ENCODE measurements at regions not wholly inside any gene's neighbourhood (a gene's known extent, or its start where the extent isn't known, plus 50 kb on each side); places are given as distances from the start of the nearest gene placed in this dataset.

DNA sequence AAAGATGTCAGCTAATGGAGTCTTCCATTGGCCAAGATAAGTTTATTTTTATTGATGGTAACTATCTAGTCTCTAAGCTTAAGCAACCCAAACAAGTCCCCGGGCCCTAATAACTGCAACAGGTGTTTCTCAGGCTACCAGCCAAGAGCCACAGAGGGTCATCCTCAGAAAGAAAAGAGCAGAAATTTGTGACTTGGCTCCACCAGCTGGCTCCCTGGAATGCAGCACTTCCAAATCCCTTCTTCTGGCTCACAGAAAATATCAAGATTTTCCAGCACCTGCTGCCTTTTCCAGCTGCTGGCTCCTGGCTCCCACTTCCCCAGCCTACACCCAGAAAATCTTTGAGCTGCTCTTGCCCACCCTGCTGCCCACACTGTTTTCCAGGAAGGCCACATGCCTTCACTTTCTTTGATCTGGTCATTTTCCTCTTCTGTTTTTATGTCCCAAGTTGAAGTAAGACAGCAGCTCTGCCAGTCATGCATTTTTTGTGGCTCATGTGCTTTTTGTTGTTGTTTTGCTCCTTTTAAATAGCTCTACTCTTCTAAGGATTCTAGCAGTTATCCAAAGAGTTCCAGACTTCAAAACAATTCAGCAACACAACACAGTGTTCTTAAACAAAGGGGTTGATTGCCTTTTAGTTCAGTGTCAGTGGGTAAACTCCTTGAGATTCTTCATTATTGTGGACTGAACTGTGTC, 151.0 kb upstream of the SMLR1 start:
- intact Hi-C loops (cut with DNase I): no loop called here
- no peak overlapping the region for H3K27ac ChIP-seq
- no peaks in the 10 kb centered on the region for H3K4me1 ChIP-seq (replicated peaks)
- 19% methylated on average over 1 of the region's 1 CpG for WGBS
- TF ChIP-seq POLR2A (IDR thresholded peaks at IDR 0.05): no peak
- TF ChIP-seq POLR2AphosphoS5 (IDR thresholded peaks at IDR 0.05): no peak
- TF ChIP-seq, protein P1, sequence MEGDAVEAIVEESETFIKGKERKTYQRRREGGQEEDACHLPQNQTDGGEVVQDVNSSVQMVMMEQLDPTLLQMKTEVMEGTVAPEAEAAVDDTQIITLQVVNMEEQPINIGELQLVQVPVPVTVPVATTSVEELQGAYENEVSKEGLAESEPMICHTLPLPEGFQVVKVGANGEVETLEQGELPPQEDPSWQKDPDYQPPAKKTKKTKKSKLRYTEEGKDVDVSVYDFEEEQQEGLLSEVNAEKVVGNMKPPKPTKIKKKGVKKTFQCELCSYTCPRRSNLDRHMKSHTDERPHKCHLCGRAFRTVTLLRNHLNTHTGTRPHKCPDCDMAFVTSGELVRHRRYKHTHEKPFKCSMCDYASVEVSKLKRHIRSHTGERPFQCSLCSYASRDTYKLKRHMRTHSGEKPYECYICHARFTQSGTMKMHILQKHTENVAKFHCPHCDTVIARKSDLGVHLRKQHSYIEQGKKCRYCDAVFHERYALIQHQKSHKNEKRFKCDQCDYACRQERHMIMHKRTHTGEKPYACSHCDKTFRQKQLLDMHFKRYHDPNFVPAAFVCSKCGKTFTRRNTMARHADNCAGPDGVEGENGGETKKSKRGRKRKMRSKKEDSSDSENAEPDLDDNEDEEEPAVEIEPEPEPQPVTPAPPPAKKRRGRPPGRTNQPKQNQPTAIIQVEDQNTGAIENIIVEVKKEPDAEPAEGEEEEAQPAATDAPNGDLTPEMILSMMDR (IDR thresholded peaks at IDR 0.05): no peak
- no peaks in the 10 kb centered on the region for H3K36me3 ChIP-seq
- no peak overlapping the region for H3K4me3 ChIP-seq
- no peak for DNase-seq (ENCODE audit: low spot score)
- H3K27me3 ChIP-seq (replicated peaks; ENCODE audit: insufficient read depth): no peaks in the 10 kb centered on the region
- no peaks in the 10 kb centered on the region for H3K9me3 ChIP-seq

DNA sequence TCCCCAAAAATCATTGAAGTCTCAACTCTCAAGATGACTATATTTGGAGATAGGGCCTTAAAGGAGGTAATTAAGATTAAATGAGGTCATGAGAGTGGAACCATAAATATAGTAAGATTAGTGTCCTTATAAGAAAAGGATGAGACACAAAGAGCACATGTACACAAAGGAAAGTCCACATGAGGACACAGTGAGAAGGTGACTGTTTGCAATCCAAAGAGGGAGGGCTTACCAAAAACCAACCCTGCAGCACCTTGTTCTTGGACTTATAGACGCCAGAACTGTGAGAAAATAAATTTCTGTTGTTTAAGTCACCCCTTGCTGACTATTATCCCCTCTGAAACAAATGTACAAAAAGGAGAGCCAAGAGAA, 150.4 kb upstream of the SMLR1 start:
- TF ChIP-seq POLR2AphosphoS5 (IDR thresholded peaks at IDR 0.05): no peak
- TF ChIP-seq, protein P1 (IDR thresholded peaks at IDR 0.05): no peak
- no peak overlapping the region for H3K27ac ChIP-seq
- intact Hi-C loops (cut with DNase I): no loop called here

DNA sequence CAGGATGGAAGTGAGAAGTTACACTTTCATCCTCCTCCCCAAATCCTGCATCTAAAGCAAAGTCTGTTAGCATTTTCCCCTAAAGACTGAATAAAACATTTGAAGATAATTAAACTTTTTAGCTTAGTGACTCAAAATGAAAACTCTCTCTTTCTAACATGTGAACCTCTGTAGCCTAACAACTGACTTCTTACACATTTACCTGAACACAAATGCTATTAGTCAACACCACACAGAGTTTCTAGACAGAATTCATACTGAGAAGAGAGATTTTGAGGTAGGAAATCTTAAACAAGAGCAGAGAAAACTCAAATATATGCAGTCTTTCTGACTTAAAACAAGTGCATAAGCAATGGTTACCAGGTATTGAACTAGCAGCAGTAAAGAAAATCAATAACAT, 149.9 kb upstream of the SMLR1 start:
- DNase-seq (ENCODE audit: low spot score): no peak
- Histone ChIP-seq H3K36me3 (no peaks in the 10 kb centered on the region), H3K4me3 (no peak overlapping the region), H3K4me1 (replicated peaks) (no peaks in the 10 kb centered on the region), H3K9me3 (no peaks in the 10 kb centered on the region), H3K27ac (no peak overlapping the region), H3K27me3 (replicated peaks; ENCODE audit: insufficient read depth) (no peaks in the 10 kb centered on the region)
- intact Hi-C loops (cut with DNase I): no loop called here
- TF ChIP-seq, protein P1 (IDR thresholded peaks at IDR 0.05): no peak
- TF ChIP-seq POLR2AphosphoS5 (IDR thresholded peaks at IDR 0.05) (no peak), POLR2A (IDR thresholded peaks at IDR 0.05) (no peak)

More for the DNA sequence above, 150.4 kb upstream of the SMLR1 start:
- no peak overlapping the region for H3K4me3 ChIP-seq
- DNase-seq (ENCODE audit: low spot score): no peak
- no peaks in the 10 kb centered on the region for H3K9me3 ChIP-seq
- H3K27me3 ChIP-seq (replicated peaks; ENCODE audit: insufficient read depth): no peaks in the 10 kb centered on the region
- WGBS: 69% methylated on average over 1 of the region's 1 CpG
- H3K4me1 ChIP-seq (replicated peaks): no peaks in the 10 kb centered on the region
- H3K36me3 ChIP-seq: no peaks in the 10 kb centered on the region

DNA sequence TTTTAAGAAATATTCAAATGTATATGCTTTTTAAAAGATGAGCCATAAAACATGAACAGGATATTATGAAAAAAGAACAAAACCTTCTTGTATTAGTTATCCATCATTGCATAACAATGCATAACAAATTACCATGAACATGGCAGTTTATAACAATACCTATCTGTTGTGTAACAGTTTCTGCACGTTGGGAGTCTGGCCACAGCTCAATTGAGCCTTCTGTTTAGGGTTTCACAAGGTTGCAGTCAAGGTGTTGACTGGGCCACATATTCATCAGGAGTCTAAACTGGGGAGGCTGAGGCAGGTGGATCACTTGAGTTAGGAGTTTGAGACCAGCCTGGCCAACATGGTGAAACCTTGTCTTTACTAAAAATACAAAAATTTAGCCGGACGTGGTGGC, 149.4 kb upstream of the SMLR1 start:
- H3K4me3 ChIP-seq: no peak overlapping the region
- no peaks in the 10 kb centered on the region for H3K27me3 ChIP-seq (replicated peaks; ENCODE audit: insufficient read depth)
- TF ChIP-seq POLR2AphosphoS5 (IDR thresholded peaks at IDR 0.05) (no peak), POLR2A (IDR thresholded peaks at IDR 0.05) (no peak)
- TF ChIP-seq, protein P1 (IDR thresholded peaks at IDR 0.05): no peak
- WGBS: 77% methylated on average over 3 of the region's 3 CpGs
- no peaks in the 10 kb centered on the region for H3K36me3 ChIP-seq
- H3K27ac ChIP-seq: no peak overlapping the region
- H3K9me3 ChIP-seq: no peaks in the 10 kb centered on the region
- intact Hi-C loops (cut with DNase I): no loop called here
- no peaks in the 10 kb centered on the region for H3K4me1 ChIP-seq (replicated peaks)
- no peak for DNase-seq (ENCODE audit: low spot score)

DNA sequence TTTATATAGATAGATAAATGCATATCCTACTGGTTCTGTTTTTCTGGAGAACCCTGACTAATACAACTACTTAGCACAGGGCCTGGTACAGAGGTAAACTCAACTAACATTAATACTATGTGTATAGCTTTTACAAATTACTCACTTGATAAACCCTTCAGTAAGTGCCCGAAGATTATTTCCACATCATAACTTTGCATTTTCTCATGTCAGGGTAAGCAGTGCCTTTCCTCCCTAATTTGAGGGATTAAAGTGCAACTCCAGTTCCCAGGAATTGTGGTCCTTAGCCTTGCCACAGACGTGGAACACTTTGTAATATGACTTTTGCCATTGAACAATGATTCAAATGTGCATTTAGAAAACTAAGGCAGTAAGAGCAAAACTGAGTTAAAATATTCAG, 147.5 kb upstream of the SMLR1 start:
- WGBS: 61% methylated on average over 2 of the region's 2 CpGs
- no peak overlapping the region for H3K27ac ChIP-seq

More for the DNA sequence above, 147.5 kb upstream of the SMLR1 start:
- no peaks in the 10 kb centered on the region for H3K4me1 ChIP-seq (replicated peaks)
- intact Hi-C loops (cut with DNase I): no loop called here
- H3K4me3 ChIP-seq: no peak overlapping the region
- no peak for TF ChIP-seq POLR2A (IDR thresholded peaks at IDR 0.05)
- TF ChIP-seq, protein P1 (IDR thresholded peaks at IDR 0.05): no peak
- TF ChIP-seq POLR2AphosphoS5 (IDR thresholded peaks at IDR 0.05): no peak
- no peaks in the 10 kb centered on the region for H3K36me3 ChIP-seq
- no peaks in the 10 kb centered on the region for H3K9me3 ChIP-seq
- DNase-seq (ENCODE audit: low spot score): no peak
- H3K27me3 ChIP-seq (replicated peaks; ENCODE audit: insufficient read depth): no peaks in the 10 kb centered on the region

Measured in prostate gland (tissue), 2 donors.